Neural cell (in vitro differentiated cells): ENCODE measurements at regions not wholly inside any gene's neighbourhood (a gene's known extent, or its start where the extent isn't known, plus 50 kb on each side); places are given as distances from the start of the nearest gene placed in this dataset.
"Not testable (repeated sequence)": the region's sequence is repeated elsewhere in the genome, so short reads cannot be mapped to it uniquely, and the experiment has no call there.

ENCODE experiments used
- H2AFZ ChIP-seq: fragments of 200-600, 300-800 bp; sonication (generic), shearing (Covaris generic); 2 replicates; pipeline ENCODE4 v1.6.0; 2014; ENCODE audit warnings: low read depth, mild to moderate bottlenecking, antibody characterized with exemption, low read length, moderate library complexity
- H3F3A ChIP-seq: fragments of 200-600 bp; shearing (Covaris generic); 2 replicates; pipeline ENCODE4 v1.6.1; 2016; ENCODE audit warnings: mild to moderate bottlenecking, moderate library complexity, mixed read lengths, antibody characterized with exemption, low read length; ENCODE audit not compliant: insufficient read depth, poor library complexity, severe bottlenecking
- H3K27ac ChIP-seq: fragments of 200-600, 300-800 bp; sonication (generic), shearing (Covaris generic); 2 replicates; pipeline ENCODE4 v1.5.1; 2014; ENCODE audit warnings: mild to moderate bottlenecking, low read length, moderate library complexity
- H3K27me3 ChIP-seq: fragments of 300-800, 200-600 bp; sonication (generic), shearing (Covaris generic); 2 replicates; pipeline ENCODE4 v1.6.0; 2014; ENCODE audit warnings: mild to moderate bottlenecking, low read depth, low read length, moderate library complexity; ENCODE audit not compliant: insufficient read depth
- H3K36me3 ChIP-seq: fragments of 300-800, 200-600 bp; sonication (generic), shearing (Covaris generic); 2 replicates; pipeline ENCODE4 v1.5.1; 2014; ENCODE audit warnings: mild to moderate bottlenecking, antibody characterized with exemption, low read length, moderate library complexity; ENCODE audit not compliant: insufficient read depth
- H3K4me2 ChIP-seq: fragments of 300-800, 200-600 bp; sonication (generic), shearing (Covaris generic); 2 replicates; pipeline ENCODE4 v1.6.0; 2014; ENCODE audit warnings: mild to moderate bottlenecking, low read length
- H3K4me3 ChIP-seq: fragments of 300-800, 200-600 bp; sonication (generic), shearing (Covaris generic); 2 replicates; pipeline ENCODE4 v1.5.1; 2014; ENCODE audit warnings: mild to moderate bottlenecking, low read length, moderate library complexity
- H3K79me2 ChIP-seq: fragments of 200-600 bp; shearing (Covaris generic); replicated peaks from 2 replicates; pipeline ENCODE4 v1.6.0; 2014; ENCODE audit warnings: mild to moderate bottlenecking, low read length, moderate library complexity; ENCODE audit not compliant: insufficient read depth
- H3K9ac ChIP-seq: fragments of 300-800, 200-600 bp; sonication (generic), shearing (Covaris generic); 2 replicates; pipeline ENCODE4 v1.6.1; 2016; ENCODE audit warnings: mild to moderate bottlenecking, low read length, mixed read lengths
- H3K9me2 ChIP-seq: fragments of 200-600 bp; shearing (Covaris generic); 2 replicates; pipeline ENCODE4 v1.6.1; 2016; ENCODE audit warnings: mild to moderate bottlenecking, low read length, mixed read lengths; ENCODE audit not compliant: insufficient read depth
- H3K9me3 ChIP-seq: fragments of 200-600, 300-800 bp; sonication (generic), shearing (Covaris generic); 2 replicates; pipeline ENCODE4 v1.6.1; 2016; ENCODE audit warnings: mild to moderate bottlenecking, mixed run types, low read length, moderate library complexity, mixed read lengths
- H4K20me1 ChIP-seq: fragments of 200-600 bp; shearing (Covaris generic); 2 replicates; pipeline ENCODE4 v1.6.1; 2016; ENCODE audit warnings: mild to moderate bottlenecking, mixed run types; ENCODE audit not compliant: insufficient read depth
- CTCF ChIP-seq: fragments of 450-650 bp; IDR thresholded peaks from 2 replicates; pipeline ENCODE4 v1.5.1; 2014; ENCODE audit warnings: antibody characterized with exemption, mild to moderate bottlenecking, moderate library complexity; ENCODE audit not compliant: poor library complexity, severe bottlenecking
- EP300 ChIP-seq: fragments of 450-650 bp; conservative IDR thresholded peaks from 2 replicates; pipeline ENCODE4 v1.6.1; 2014; ENCODE audit warnings: antibody characterized with exemption, mild to moderate bottlenecking, moderate library complexity; ENCODE audit not compliant: poor library complexity, severe bottlenecking
- EZH2 ChIP-seq: fragments of 200-600, 300-800 bp; shearing (Covaris generic), sonication (generic); IDR thresholded peaks from 2 replicates; pipeline ENCODE4 v1.6.1; 2014; ENCODE audit warnings: antibody characterized with exemption, low read length, borderline replicate concordance, mild to moderate bottlenecking; ENCODE audit not compliant: insufficient read depth, poor library complexity, severe bottlenecking
- MXI1 ChIP-seq: fragments of 450-650 bp; conservative IDR thresholded peaks from 2 replicates; pipeline ENCODE4 v1.6.1; 2014; ENCODE audit warnings: antibody characterized with exemption, mild to moderate bottlenecking; ENCODE audit not compliant: poor library complexity, severe bottlenecking
- POLR2AphosphoS5 ChIP-seq: IDR thresholded peaks from 2 replicates; pipeline ENCODE4 v1.6.1; 2012
- RAD21 ChIP-seq: fragments of 450-650 bp; conservative IDR thresholded peaks from 2 replicates; pipeline ENCODE4 v1.6.1; 2014; ENCODE audit warnings: antibody characterized with exemption, mild to moderate bottlenecking, moderate library complexity
- REST ChIP-seq: IDR thresholded peaks from 2 replicates; pipeline ENCODE4 v1.6.1; 2012; ENCODE audit warnings: borderline replicate concordance
- SMC3 ChIP-seq: fragments of 450-650 bp; conservative IDR thresholded peaks from 2 replicates; pipeline ENCODE4 v1.6.1; 2014; ENCODE audit warnings: antibody characterized with exemption, mild to moderate bottlenecking, moderate library complexity; ENCODE audit not compliant: poor library complexity
- TAF1 ChIP-seq: IDR thresholded peaks from 2 replicates; pipeline ENCODE4 v1.6.1; 2012; ENCODE audit warnings: low read depth

- H3K36me3 ChIP-seq, H3K79me2 ChIP-seq, H3K4me2 ChIP-seq, H3K9me2 ChIP-seq, H3K27me3 ChIP-seq, H2AFZ ChIP-seq, H3K27ac ChIP-seq, H3K9ac ChIP-seq, H3K9me3 ChIP-seq, H3K4me3 ChIP-seq, H4K20me1 ChIP-seq, H3F3A ChIP-seq: not testable (repeated sequence)
Measured at GRCh38 chr13:109398071-109398470, 388.3 kb downstream of the IRS2 start.

- no peaks in the 10 kb centered on the region for H3K79me2 ChIP-seq
- H3K4me3 ChIP-seq: no peak overlapping the region
- no peaks in the 10 kb centered on the region for H3K36me3 ChIP-seq
- TF ChIP-seq REST (no peak), EP300 (no peak), EZH2 (no peak)
- no peak overlapping the region for H2AFZ ChIP-seq
- no peak overlapping the region for H3K9ac ChIP-seq
- no peak overlapping the region for H3K27ac ChIP-seq
- H3F3A ChIP-seq: no peaks in the 10 kb centered on the region
- no peak overlapping the region for H3K4me2 ChIP-seq
- H3K9me3 ChIP-seq: no peaks in the 10 kb centered on the region
- no peaks in the 10 kb centered on the region for H4K20me1 ChIP-seq
- H3K27me3 ChIP-seq: no peaks in the 10 kb centered on the region
- no peaks in the 10 kb centered on the region for H3K9me2 ChIP-seq
Measured at GRCh38 chr13:109397285-109397684, 389.1 kb downstream of the IRS2 start.

GRCh38 chr13:109396266-109396665, 390.1 kb downstream of the IRS2 start:
- no peaks in the 10 kb centered on the region for H4K20me1 ChIP-seq
- no peak overlapping the region for H2AFZ ChIP-seq
- H3K9ac ChIP-seq: no peak overlapping the region
- H3K27me3 ChIP-seq: no peaks in the 10 kb centered on the region
- TF ChIP-seq SMC3: no peak
- no peak for TF ChIP-seq REST
- no peak for TF ChIP-seq TAF1
- TF ChIP-seq MXI1: no peak
- TF ChIP-seq CTCF: no peak
- no peak for TF ChIP-seq EP300
- TF ChIP-seq RAD21: no peak
- TF ChIP-seq POLR2AphosphoS5: no peak
- TF ChIP-seq EZH2: no peak
- no peaks in the 10 kb centered on the region for H3K9me2 ChIP-seq
- no peaks in the 10 kb centered on the region for H3K36me3 ChIP-seq
- H3K4me2 ChIP-seq: no peak overlapping the region
- no peak overlapping the region for H3K27ac ChIP-seq
- H3K79me2 ChIP-seq: no peaks in the 10 kb centered on the region
- no peak overlapping the region for H3K4me3 ChIP-seq
- no peaks in the 10 kb centered on the region for H3K9me3 ChIP-seq
- H3F3A ChIP-seq: no peaks in the 10 kb centered on the region
